Skin epidermis (tissue), 12 donors: ENCODE measurements at regions not wholly inside any gene's neighbourhood (a gene's known extent, or its start where the extent isn't known, plus 50 kb on each side); places are given as distances from the start of the nearest gene placed in this dataset.
"Not testable (repeated sequence)": the region's sequence is repeated elsewhere in the genome, so short reads cannot be mapped to it uniquely, and the experiment has no call there.

Experiments
- H3K27ac ChIP-seq, 21 experiments: fragments of 200-600 bp; sonication (generic) in 11 of 21; one replicate each; pipeline ENCODE4 v1.5.0; 2020; ENCODE audit warnings: mild to moderate bottlenecking in 3 of 21, inconsistent platforms in 2 of 21, moderate library complexity in 2 of 21
- H3K4me3 ChIP-seq, 7 experiments: fragments of 200-600 bp; sonication (generic) in 2 of 7; one replicate each; pipeline ENCODE4 v1.5.0; 2020; ENCODE audit warnings: inconsistent platforms in 2 of 7, mild to moderate bottlenecking in 2 of 7, moderate library complexity in 1 of 7

DNA sequence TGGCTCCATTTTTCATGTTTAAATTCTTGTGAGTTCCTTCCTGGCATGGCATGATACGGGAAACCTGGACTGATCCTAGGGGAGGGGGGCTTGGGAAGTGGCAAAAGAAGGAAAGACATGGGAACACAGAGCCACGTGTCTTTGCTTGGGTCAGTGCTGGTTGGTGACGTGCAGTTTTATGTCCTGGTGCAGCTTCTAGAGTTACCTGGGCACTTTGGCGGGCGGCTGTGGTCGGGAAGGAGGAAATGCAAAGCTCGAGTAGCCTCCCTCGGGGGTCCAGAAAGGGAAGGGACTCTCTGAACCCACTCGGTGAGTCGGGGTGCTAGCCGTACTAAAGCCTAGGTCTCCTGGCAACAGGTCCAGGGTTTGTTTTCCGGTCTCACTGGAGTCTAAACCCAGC lies 94.6 kb downstream of the APOB start:
- H3K4me3 ChIP-seq, result no peak overlapping the region

GRCh38 chr2:20946468-20946867 lies 97.4 kb downstream of the APOB start:
- H3K27ac ChIP-seq, result no peak overlapping the region
- no peak overlapping the region for H3K4me3 ChIP-seq

More for the DNA sequence above, 94.6 kb downstream of the APOB start:
- H3K27ac ChIP-seq, result no peak overlapping the region

DNA sequence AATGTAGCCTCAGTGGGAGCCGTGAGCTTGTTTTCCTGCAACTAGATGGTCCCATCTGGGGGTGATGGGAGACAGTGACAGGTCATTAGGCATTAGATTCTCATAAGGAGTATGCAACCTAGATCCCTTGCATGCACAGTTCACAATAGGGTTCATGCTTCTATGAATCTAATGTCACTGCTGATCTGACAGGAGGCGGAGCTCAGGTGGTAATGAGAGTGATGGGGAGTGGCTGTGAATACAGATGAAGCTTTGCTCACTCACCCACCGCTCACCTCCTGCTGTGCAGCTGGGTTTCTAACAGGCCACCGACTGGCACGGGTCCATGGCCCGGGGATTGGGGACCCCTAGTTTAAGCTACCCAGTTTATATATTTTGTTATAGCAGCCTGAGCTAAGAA lies 100.2 kb downstream of the APOB start:
- H3K27ac ChIP-seq, H3K4me3 ChIP-seq: not testable (repeated sequence)

DNA sequence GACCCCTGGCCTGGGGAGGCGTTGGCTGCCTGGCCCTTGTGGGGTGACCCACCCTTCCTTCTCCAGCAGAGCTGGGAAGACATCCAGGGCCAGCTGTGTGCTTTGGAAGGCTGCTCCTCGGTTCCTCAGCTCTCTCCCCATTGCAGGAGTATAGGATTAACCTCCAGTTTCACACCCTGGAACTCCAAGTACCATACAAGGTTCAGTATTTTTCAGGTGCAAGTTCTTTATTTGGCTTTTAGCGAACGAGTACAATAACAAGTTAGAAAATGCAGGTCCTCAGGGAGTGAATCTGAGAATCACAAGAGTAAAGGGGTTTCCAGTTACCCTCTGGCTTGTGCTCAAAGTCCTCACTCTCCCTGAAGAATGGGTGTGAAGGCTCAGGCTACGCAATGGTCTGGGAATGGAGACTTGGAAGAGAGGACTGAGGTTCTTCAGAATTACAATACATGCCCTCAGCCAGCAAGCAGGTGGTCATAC lies 101.2 kb downstream of the APOB start:
- no peak overlapping the region for H3K27ac ChIP-seq
- no peak overlapping the region for H3K4me3 ChIP-seq

DNA sequence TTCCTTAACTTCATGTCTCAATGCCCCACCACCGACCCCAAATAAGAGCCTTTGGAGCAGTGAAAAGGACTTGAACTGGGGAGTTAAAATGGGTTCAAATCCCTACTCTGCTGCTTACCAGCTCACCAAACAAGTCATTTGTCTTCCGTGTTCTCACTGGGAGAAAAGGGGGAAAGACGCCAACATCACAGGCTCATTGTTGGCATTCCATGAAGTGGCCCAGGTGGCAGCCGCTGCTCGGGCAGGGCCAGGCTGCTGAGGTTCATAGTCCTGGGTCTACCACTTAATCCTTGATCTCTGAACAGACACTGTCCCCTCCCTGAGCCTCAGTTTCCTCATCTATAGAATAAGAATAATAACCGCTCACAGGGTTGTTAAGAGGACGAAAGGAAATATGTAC lies 103.0 kb downstream of the APOB start:
- H3K4me3 ChIP-seq, result no peak overlapping the region
- no peak overlapping the region for H3K27ac ChIP-seq

DNA sequence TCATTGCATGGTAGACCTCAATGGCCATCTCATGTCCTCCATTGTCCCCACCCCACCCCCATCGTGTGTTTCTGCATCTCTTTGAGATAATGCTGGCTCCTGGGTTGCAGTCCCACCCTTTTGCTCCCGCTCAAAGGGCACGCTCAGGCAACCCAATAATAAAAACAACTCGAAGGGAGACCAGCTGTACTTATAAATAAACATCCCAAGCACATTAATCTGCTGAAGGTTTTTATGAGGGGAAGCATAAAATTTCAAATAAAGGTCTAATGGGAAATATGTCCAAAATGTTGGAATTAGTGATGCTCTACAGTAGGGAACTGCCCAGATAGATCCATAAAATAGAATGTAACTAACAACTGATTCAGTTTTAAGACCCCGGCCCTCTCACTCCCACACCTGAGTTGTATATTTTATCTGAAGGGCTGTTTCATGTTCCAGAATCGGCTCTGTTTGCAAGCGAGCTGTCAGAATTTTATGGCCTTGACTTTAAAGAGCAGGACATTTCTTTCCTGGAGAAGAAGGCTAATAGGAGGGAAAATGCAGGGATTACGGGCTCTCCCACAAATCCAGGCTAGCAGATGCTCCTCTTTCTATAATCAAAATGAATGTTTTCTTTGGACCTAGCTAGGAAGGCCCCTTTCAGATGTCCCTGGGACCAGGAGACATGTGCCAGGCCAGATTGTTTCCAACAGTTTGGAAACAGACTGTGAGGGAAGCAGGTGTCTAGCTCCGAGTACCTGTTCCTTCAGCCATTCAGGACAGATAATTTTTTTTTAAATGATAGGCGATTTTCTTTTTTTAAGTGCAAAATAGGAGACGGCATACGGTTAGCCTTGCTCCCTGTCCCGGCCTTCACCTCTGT lies 103.7 kb downstream of the APOB start:
- H3K4me3 ChIP-seq, result no peak overlapping the region
- H3K27ac ChIP-seq, result no peak overlapping the region

- H3K4me3 ChIP-seq, result no peak overlapping the region
- H3K27ac ChIP-seq, result no peak overlapping the region
Measured at GRCh38 chr2:20937353-20937752, 106.5 kb downstream of the APOB start.

GRCh38 chr2:20935168-20935775 lies 108.6 kb downstream of the APOB start:
- Histone ChIP-seq H3K4me3 (no peak overlapping the region), H3K27ac (no peak overlapping the region)

DNA sequence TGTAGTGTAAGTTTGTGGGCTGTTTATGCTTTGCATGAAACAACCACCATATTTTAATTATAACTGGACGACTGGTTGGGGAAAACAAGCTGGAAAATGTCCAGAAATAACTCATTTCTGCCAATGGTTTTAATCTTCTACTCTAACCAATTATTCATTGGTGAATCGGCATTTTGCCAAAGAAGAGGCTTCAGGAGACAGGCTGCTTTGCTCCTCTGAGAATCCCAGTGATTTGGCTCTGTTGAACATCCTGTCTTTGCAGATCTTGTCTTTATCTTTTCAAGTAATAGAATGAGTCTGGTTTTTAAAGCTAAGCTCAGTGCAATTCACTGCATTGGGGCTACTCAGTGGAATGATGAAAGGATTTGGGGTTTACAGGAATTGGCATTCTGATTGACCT lies 109.6 kb downstream of the APOB start:
- H3K4me3 ChIP-seq, result no peak overlapping the region
- no peak overlapping the region for H3K27ac ChIP-seq

GRCh38 chr2:20933714-20934113 lies 110.2 kb downstream of the APOB start:
- Histone ChIP-seq H3K27ac (no peak overlapping the region), H3K4me3 (no peak overlapping the region)

DNA sequence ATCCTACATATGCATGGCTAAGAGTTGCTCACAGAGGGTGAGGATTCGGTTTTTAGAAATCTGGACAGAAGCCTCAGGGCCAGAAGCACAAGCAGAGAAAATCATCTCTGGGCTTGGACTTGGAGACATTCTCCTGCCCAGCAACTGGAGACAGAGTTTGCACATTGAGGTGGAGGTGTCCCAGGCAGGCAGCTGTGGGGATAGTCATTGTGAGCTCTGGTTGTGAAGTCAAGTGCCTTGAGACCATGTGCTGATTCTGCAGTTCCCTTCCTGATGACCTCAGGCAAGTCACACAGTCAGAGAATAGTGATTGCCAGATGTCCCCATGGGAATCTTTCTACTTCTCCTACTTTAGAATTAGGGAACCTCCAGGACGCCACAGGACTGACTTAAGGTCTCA lies 108.4 kb upstream of the LDAH start:
- no peak overlapping the region for H3K27ac ChIP-seq
- H3K4me3 ChIP-seq, result no peak overlapping the region

DNA sequence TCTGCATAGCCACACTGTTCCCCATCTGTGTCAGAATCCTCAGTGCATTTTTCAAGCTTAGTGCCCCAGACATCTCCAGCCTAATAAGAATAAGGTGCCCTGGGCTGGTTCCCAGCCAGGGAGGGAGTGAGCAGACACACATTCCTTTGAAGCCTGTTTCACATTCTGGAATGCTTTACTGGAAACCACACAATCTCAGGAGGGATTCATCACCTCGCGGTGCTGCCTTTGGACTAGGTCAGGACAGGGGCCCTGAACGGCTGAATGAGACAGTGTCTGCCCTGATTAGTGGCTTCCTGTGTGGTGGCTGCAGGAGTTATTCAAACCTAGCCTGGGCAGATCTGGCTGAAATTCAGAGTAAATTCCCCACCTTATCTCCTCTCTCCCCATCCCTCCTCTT lies 108.0 kb upstream of the LDAH start:
- H3K27ac ChIP-seq, result no peak overlapping the region
- no peak overlapping the region for H3K4me3 ChIP-seq

DNA sequence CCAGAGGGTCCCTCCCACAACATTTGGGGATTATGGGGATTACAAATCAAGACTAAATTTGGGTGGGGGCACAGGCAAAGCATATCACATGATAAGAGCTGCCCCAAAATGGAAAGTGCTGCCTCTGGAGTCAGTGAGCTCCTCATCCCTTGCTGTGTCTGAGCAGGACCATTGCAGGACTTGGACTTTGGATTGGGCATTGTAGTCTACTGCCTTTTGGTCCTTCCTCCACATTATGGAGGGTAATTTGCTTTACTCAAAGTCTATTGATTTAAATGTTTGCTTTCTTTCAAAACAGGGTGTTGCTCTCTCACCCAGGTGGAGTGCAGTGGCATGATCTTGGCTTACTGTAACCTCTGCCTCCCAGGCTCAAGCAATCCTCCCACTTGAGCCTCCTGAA lies 106.8 kb upstream of the LDAH start:
- no peak overlapping the region for H3K4me3 ChIP-seq
- H3K27ac ChIP-seq, result no peak overlapping the region

DNA sequence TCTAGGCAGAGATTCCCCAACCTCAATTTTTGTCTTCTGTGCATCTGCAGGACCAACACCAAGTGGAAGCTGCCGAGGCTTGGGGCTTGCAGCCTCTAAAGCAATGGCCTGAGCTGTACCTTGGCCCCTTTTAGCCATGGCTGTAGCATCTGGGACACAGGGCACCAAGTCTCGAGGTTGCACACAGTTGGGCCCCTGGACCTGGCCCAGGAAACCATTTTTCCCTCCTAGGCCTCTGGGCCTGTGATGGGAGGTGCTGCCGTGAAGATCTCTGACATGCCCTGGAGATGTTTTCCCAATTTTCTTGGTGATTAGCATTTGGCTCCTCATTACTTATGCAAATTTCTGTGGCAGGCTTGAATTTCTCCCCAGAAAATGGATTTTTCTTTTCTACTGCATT lies 105.7 kb upstream of the LDAH start:
- H3K27ac ChIP-seq, result no peak overlapping the region
- H3K4me3 ChIP-seq, result no peak overlapping the region

- Histone ChIP-seq H3K4me3 (no peak overlapping the region), H3K27ac (no peak overlapping the region)
Measured at GRCh38 chr2:20925265-20925889, 102.5 kb upstream of the LDAH start.

DNA sequence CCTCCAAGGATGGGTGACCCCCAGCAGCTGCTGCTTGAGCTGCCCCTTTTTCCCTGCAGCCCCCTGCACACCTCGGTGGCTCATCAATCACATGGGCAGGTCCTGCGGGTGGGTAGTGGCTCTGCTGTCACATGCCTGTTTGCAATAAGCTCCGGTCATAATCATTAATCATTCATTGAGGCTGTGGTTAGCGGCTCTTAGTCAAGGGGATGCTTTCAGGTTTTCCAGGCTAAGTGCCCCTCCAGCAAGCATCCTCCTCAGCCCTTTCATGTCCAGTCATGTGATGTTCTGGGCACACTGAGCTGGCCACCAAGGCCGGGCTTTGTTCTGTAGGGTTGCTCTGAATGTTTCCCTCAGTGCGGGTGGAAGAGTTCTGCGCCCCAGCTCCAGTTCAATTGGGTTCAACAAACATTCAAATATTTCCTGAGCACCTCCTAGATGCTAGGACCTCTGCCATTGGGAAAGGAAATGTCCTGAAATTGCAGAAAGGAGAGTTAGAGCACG lies 96.4 kb upstream of the LDAH start:
- no peak overlapping the region for H3K27ac ChIP-seq

GRCh38 chr2:20917719-20918572 lies 95.0 kb upstream of the LDAH start:
- H3K4me3 ChIP-seq, result no peak overlapping the region

More for the DNA sequence above, 96.4 kb upstream of the LDAH start:
- no peak overlapping the region for H3K4me3 ChIP-seq

DNA sequence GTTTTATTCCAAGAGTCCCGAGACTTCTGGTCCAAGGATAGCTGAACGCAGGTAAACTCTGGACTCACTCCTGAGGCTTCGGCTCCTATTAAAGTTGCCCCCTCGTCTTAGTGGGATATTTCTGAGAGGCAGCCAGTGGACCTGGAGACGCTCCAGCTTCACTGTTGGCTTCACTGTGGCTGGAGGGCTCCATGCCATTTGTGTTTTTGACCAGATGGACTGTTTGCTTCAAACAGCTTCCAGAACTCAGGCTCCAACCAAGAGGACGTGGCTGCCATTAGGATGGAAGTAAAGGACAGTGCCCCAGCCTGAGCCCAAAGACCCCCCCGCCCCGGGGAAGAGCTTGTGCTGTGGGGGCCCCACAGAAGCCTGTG lies 94.4 kb upstream of the LDAH start:
- Histone ChIP-seq H3K27ac (no peak overlapping the region), H3K4me3 (no peak overlapping the region)

More at GRCh38 chr2:20917719-20918572, 95.0 kb upstream of the LDAH start:
- H3K27ac ChIP-seq, result peak overlapping the region in 1 of 21 experiments; percentile 33

DNA sequence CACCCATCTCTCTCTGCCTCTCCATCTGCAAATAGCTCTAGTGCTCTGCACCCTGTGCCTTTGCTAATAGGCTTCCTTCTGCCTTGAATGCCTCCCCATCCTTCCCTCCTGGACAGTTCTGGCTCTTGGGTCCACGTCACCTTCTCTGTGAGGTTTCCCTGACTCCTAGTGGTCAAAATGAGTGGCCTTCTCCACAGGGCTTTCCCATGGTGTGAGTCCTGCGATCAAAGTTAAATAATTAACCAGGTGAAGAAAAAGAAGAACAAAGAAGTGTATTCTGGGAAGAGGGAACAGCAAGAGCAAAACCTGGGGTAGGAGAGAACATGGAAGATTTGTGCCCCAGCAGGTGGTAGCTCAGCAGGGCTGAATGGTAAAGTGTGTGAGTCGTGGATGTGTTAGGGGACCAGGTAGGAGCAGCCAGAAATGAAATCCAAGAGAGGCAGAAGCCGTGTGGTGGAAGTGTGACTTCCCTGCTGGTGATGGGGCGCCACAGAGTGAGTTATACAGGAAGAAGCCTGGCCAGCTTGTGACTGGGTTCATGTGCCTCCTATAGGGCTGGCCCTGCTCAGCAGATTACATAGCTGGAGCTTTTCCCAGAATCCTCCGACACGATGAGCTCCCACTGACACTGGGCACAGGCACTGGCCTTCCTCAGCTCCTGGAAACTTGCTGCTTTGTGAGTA lies 93.8 kb upstream of the LDAH start:
- Histone ChIP-seq H3K4me3 (no peak overlapping the region), H3K27ac (no peak overlapping the region)
